22Rv1 (cell line): ENCODE measurements at regions not wholly inside any gene's neighbourhood (a gene's known extent, or its start where the extent isn't known, plus 50 kb on each side); places are given as distances from the start of the nearest gene placed in this dataset.

Experiments
- ZFX ChIP-seq: fragments of 450-650 bp; IDR thresholded peaks from 2 replicates; pipeline ENCODE4 v1.6.1; 2017; ENCODE audit warnings: antibody characterized with exemption, borderline replicate concordance
- TF ChIP-seq, protein P1 (sequence below): fragments of 450-650 bp; IDR thresholded peaks from 2 replicates; pipeline ENCODE4 v1.5.1; 2017; ENCODE audit warnings: mild to moderate bottlenecking

- TF ChIP-seq, protein P1, sequence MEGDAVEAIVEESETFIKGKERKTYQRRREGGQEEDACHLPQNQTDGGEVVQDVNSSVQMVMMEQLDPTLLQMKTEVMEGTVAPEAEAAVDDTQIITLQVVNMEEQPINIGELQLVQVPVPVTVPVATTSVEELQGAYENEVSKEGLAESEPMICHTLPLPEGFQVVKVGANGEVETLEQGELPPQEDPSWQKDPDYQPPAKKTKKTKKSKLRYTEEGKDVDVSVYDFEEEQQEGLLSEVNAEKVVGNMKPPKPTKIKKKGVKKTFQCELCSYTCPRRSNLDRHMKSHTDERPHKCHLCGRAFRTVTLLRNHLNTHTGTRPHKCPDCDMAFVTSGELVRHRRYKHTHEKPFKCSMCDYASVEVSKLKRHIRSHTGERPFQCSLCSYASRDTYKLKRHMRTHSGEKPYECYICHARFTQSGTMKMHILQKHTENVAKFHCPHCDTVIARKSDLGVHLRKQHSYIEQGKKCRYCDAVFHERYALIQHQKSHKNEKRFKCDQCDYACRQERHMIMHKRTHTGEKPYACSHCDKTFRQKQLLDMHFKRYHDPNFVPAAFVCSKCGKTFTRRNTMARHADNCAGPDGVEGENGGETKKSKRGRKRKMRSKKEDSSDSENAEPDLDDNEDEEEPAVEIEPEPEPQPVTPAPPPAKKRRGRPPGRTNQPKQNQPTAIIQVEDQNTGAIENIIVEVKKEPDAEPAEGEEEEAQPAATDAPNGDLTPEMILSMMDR: no peak
- TF ChIP-seq ZFX: no peak
Observed at GRCh38 chr6:168380956-168381605, 59.9 kb upstream of the SMOC2 start.
